Pancreas (tissue), 10 donors: ENCODE measurements at regions not wholly inside any gene's neighbourhood (a gene's known extent, or its start where the extent isn't known, plus 50 kb on each side); places are given as distances from the start of the nearest gene placed in this dataset.

ENCODE experiments used
- ATAC-seq, 4 donors: fragments of 200-7000 bp; cut with Tn5 transposase; one replicate each; pipeline versions ENCODE4 v1.8.0 to v1.9.1; 2020; ENCODE audit warnings: mild to moderate bottlenecking in 4 of 4, moderate library complexity in 4 of 4
- DNase-seq, 6 donors: peaks; one replicate each; pipeline ENCODE4 v3.0.0-alpha.2; 2020
- FAIRE-seq: peaks from 2 replicates; lab custom pipeline; 2012; peaks lifted over from hg19 to GRCh38; lab: Jason Lieb, UNC
- H3K27ac ChIP-seq, 4 donors: fragments of 200-600 bp; sonication (generic); 1 replicate in 3 of 4; 2 replicates in 1 of 4; pipeline versions ENCODE4 v1.5.0 to v1.8.0; 2020
- H3K27me3 ChIP-seq, 4 donors: fragments of 200-600 bp; one replicate each; pipeline ENCODE4 v1.8.0; 2021
- H3K36me3 ChIP-seq, 3 donors: fragments of 200-600 bp; sonication (generic) in 1 of 3; one replicate each; pipeline versions ENCODE4 v1.5.0 to v1.8.0; 2020 to 2021
- H3K4me1 ChIP-seq, 3 donors: fragments of 200-600 bp; one replicate each; pipeline ENCODE4 v1.8.0; 2021
- H3K4me3 ChIP-seq, 4 donors: fragments of 200-600 bp; sonication (generic) in 2 of 4; one replicate each; pipeline versions ENCODE4 v1.5.0 to v1.8.0; 2020 to 2021
- H3K9me3 ChIP-seq, 4 donors: fragments of 200-600 bp; one replicate each; pipeline ENCODE4 v1.8.0; 2021
- whole genome bisulfite sequencing, 2 donors: extraction: QIAGEN DNeasy Blood & Tissue Kit; methylation state at CpG; one replicate each; pipeline ENCODE4 v1.1.7; 2013; 5-methylcytosine and 5-hydroxymethylcytosine counted together
- intact Hi-C, 3 donors: fragments of 100-400 bp; cut with DNase I; formaldehyde crosslinking; loops; one replicate each; pipeline versions ENCODE4 v1.11.1 to v1.14.2; 2022
- TF ChIP-seq, protein P1 (sequence below), 4 donors: fragments of 200-600 bp; sonication (generic) in 3 of 4; IDR thresholded peaks; one replicate each; pipeline versions ENCODE4 v1.5.0 to v1.8.0; 2021; ENCODE audit warnings: antibody characterized with exemption in 4 of 4
- donor health status: healthy with polysubstance abuse.
- donor health status: DM: no; HTN: no; CAD: no; lungs with moderate emphysema.
- donor health status: DM: no; HTN: no; CAD: no.
- donor health status: control.
- donor health status: control.
- donor health status: Bipolar disorder and iron deficiency.
- donor health status: DM: yes; HTN: yes; CAD: no.
- donor health status: DM: no; HTN: no; CAD: no.
- donor health status: DM: no; HTN: no; CAD: no.
- donor health status: DM: yes; HTN: yes; CAD: no.

DNA sequence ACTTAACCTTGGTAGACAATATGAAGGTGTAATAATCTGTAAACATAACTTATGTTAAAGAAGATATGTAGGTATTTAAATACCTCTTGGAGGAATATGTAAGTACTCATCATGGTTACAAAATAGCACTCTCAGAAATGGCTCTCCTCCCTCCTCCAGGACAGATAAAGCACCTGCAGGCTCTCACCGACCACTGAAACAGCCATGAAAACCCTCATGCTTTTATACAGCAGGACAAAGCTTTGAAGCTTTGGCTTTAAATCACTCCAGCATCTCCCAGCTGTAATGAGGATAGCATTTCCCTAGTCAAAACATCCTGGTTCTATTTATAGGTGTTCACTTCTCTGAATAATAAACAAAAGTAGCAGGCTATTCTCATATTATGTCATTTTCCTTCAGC, 69.1 kb upstream of the PMFBP1 start:
- no peak for ATAC-seq
- no peak overlapping the region for H3K27ac ChIP-seq
- WGBS, 2 donors, result 16 to 21% methylated on average over 1 of the region's 1 CpG
- intact Hi-C loops, result loop anchor here in 1 of 3 donors (10.0 kb wide), 1 partner anchor 224 kb away; no protein-coding TSS in a partner anchor
- FAIRE-seq, result no peak
- H3K36me3 ChIP-seq, result no peaks in the 10 kb centered on the region
- no peaks in the 10 kb centered on the region for H3K9me3 ChIP-seq
- H3K27me3 ChIP-seq, result no peaks in the 10 kb centered on the region
- no peaks in the 10 kb centered on the region for H3K4me1 ChIP-seq
- TF ChIP-seq, protein P1, sequence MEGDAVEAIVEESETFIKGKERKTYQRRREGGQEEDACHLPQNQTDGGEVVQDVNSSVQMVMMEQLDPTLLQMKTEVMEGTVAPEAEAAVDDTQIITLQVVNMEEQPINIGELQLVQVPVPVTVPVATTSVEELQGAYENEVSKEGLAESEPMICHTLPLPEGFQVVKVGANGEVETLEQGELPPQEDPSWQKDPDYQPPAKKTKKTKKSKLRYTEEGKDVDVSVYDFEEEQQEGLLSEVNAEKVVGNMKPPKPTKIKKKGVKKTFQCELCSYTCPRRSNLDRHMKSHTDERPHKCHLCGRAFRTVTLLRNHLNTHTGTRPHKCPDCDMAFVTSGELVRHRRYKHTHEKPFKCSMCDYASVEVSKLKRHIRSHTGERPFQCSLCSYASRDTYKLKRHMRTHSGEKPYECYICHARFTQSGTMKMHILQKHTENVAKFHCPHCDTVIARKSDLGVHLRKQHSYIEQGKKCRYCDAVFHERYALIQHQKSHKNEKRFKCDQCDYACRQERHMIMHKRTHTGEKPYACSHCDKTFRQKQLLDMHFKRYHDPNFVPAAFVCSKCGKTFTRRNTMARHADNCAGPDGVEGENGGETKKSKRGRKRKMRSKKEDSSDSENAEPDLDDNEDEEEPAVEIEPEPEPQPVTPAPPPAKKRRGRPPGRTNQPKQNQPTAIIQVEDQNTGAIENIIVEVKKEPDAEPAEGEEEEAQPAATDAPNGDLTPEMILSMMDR (IDR thresholded peaks at IDR 0.05), result no peak
- DNase-seq, result no peak
- H3K4me3 ChIP-seq, result no peak overlapping the region

DNA sequence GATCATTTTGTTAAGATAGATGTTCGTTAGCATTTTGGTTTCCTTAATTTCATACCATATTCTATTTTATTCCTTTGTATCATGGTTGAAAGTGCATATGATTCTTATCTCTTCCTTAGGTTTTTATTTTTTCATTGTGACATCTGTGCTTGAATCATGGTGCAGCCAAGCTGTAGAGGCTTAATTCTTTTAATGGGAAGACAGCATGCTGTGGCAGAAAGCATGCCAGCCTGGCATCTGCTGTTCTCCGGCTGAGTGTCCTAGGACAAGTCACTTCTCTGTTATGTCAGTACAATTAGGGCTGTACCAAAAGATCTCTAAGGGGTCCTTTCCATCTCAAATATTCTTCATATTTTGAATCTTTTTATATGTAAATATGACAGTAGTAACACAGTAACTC, 68.5 kb upstream of the PMFBP1 start:
- FAIRE-seq, result no peak
- TF ChIP-seq, protein P1 (IDR thresholded peaks at IDR 0.05), result no peak
- no peak overlapping the region for H3K27ac ChIP-seq
- H3K36me3 ChIP-seq, result no peaks in the 10 kb centered on the region
- H3K27me3 ChIP-seq, result no peaks in the 10 kb centered on the region
- DNase-seq, result no peak
- 51 to 66% methylated on average over 2 of the region's 2 CpGs for WGBS, 2 donors
- intact Hi-C loops, result loop anchor here in 1 of 3 donors (10.0 kb wide), 1 partner anchor 224 kb away; no protein-coding TSS in a partner anchor
- no peaks in the 10 kb centered on the region for H3K9me3 ChIP-seq
- H3K4me1 ChIP-seq, result no peaks in the 10 kb centered on the region
- ATAC-seq, result no peak
- H3K4me3 ChIP-seq, result no peak overlapping the region

DNA sequence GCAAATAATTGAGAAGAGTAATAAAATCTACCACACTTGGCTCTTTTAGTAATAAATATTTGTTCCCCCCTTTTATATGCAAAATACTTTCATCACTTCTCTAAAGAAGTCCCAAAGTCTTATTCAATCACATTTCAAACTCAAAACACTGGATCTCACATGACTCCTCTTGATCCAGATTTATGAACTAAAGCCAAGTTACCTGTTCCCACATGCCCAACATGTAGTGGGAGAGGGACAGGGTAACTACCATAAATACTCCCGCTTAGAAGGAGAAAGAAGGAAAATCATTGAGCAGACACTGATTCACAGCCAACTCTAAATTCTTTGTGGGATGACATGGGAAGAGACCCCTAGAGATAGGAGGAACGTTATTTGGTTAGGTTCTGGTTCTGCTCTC, 64.9 kb upstream of the PMFBP1 start:
- ATAC-seq, result no peak
- TF ChIP-seq, protein P1 (IDR thresholded peaks at IDR 0.05), result no peak
- DNase-seq, result no peak
- H3K4me3 ChIP-seq, result no peak overlapping the region
- no peaks in the 10 kb centered on the region for H3K36me3 ChIP-seq
- H3K9me3 ChIP-seq, result no peaks in the 10 kb centered on the region
- no peaks in the 10 kb centered on the region for H3K4me1 ChIP-seq
- intact Hi-C loops, result no loop called here
- no peaks in the 10 kb centered on the region for H3K27me3 ChIP-seq
- WGBS, 2 donors, result 67 to 75% methylated on average over 2 of the region's 2 CpGs
- no peak overlapping the region for H3K27ac ChIP-seq
- no peak for FAIRE-seq

DNA sequence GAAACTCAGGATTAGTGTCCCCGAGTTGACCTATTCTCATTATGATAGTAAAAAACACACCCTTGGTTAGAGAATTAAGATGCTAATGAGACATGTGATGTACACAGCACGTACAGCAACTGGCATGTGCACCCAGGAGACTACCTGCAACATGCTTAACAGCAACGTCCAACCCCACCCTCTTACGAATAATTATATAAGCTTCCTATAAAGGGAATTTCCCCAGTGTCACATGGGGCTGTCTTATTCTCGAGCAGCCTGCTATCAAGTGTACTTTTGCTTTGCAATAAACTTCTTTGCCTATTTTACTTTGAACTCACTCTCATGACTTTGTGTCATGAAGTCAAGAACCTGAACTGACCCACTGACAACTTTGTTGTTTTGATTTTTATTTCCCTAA, 62.4 kb upstream of the PMFBP1 start:
- no peak for FAIRE-seq
- 80 to 85% methylated on average over 5 of the region's 5 CpGs for WGBS, 2 donors
- H3K36me3 ChIP-seq, result no peaks in the 10 kb centered on the region
- intact Hi-C loops, result no loop called here
- no peak for ATAC-seq
- TF ChIP-seq, protein P1 (IDR thresholded peaks at IDR 0.05), result no peak
- no peaks in the 10 kb centered on the region for H3K9me3 ChIP-seq
- no peak overlapping the region for H3K27ac ChIP-seq
- no peaks in the 10 kb centered on the region for H3K27me3 ChIP-seq
- no peak overlapping the region for H3K4me3 ChIP-seq
- no peak for DNase-seq
- H3K4me1 ChIP-seq, result no peaks in the 10 kb centered on the region

DNA sequence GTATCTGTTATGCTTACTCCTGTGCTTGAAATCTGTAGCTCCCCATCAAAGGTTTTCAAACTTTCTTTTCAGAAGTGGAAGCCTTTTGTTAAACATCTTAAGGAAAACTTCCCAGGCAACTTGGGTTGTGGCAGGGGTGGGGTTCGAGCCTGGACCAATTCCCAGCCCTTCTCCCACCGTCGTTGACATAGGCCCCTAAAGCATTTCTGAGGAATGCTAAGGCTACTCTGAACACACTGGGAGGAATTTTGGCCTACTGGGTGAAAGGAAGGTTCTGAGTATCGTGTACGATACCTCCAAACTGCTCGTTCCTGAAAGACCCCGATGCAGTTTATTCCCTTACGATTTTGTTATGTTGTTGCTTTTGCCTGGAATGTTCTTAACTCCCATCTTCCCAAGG, 56.1 kb upstream of the PMFBP1 start:
- no peak overlapping the region for H3K27ac ChIP-seq
- no peaks in the 10 kb centered on the region for H3K36me3 ChIP-seq
- no peaks in the 10 kb centered on the region for H3K9me3 ChIP-seq
- DNase-seq, result no peak
- no peak for FAIRE-seq
- TF ChIP-seq, protein P1 (IDR thresholded peaks at IDR 0.05), result no peak
- intact Hi-C loops, result no loop called here
- 89 to 94% methylated on average over 8 of the region's 8 CpGs for WGBS, 2 donors
- peaks cover 0 to 15% (median 10%) of the 10 kb centered on the region in 3 donors for H3K4me1 ChIP-seq
- no peak overlapping the region for H3K4me3 ChIP-seq
- H3K27me3 ChIP-seq, result no peaks in the 10 kb centered on the region
- ATAC-seq, result no peak
